Brain microvascular endothelial cell (primary cell): ENCODE measurements at regions not wholly inside any gene's neighbourhood (a gene's known extent, or its start where the extent isn't known, plus 50 kb on each side); places are given as distances from the start of the nearest gene placed in this dataset.

Source experiments
- DNase-seq: peaks from one replicate; pipeline ENCODE4 v3.0.0-alpha.2; 2020
- H3K27ac ChIP-seq: fragments of 250-450 bp; sonication (Bioruptor Pico); 2 replicates; pipeline ENCODE4 v1.5.1; 2020; ENCODE audit warnings: mild to moderate bottlenecking, moderate library complexity
- H3K27me3 ChIP-seq: fragments of 250-450 bp; sonication (Bioruptor Pico); replicated peaks from 2 replicates; pipeline ENCODE4 v1.5.1; 2020; ENCODE audit warnings: mild to moderate bottlenecking
- H3K36me3 ChIP-seq: fragments of 250-450 bp; sonication (Bioruptor Pico); replicated peaks from 2 replicates; pipeline ENCODE4 v1.5.1; 2020; ENCODE audit warnings: mild to moderate bottlenecking
- H3K4me3 ChIP-seq: 2 replicates; pipeline ENCODE4 v1.5.1; 2011; ENCODE audit warnings: low read depth, mild to moderate bottlenecking, control low read depth, low read length, moderate library complexity
- in situ Hi-C: cut with HindIII; loops from 2 replicates; pipeline ENCODE4 v1.10.0; 2017; ENCODE audit warnings: low sequenced_read_pairs, low pct_ligation_motif_present
- TF ChIP-seq, protein P1 (sequence below): IDR thresholded peaks from 2 replicates; pipeline ENCODE4 v1.5.1; 2011; ENCODE audit warnings: low read depth, mild to moderate bottlenecking, moderate library complexity, low read length, control low read depth, inconsistent platforms; ENCODE audit errors: missing control alignments

DNA sequence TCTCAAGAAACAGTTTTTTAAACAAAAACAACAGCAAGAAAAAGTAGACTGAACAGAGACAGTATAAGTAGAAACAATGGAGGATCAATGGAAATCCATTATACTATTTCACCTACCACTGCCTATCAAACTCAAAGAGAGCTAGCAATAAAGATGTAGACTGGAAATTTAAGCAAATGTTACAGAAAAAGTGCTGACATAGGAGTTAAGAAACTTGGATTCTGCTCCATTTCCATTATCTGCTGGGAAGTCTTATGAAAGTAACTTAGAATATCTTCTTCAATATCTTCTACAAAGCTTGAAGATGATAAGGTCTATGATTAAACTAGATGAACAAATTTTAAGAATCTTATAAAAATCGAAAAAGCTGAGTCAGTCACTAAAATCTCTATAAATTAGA, 1469.8 kb upstream of the C9orf72 start:
- H3K4me3 ChIP-seq: no peak overlapping the region
- no peaks in the 10 kb centered on the region for H3K27me3 ChIP-seq
- H3K27ac ChIP-seq: no peak overlapping the region
- DNase-seq: no peak
- TF ChIP-seq, protein P1, sequence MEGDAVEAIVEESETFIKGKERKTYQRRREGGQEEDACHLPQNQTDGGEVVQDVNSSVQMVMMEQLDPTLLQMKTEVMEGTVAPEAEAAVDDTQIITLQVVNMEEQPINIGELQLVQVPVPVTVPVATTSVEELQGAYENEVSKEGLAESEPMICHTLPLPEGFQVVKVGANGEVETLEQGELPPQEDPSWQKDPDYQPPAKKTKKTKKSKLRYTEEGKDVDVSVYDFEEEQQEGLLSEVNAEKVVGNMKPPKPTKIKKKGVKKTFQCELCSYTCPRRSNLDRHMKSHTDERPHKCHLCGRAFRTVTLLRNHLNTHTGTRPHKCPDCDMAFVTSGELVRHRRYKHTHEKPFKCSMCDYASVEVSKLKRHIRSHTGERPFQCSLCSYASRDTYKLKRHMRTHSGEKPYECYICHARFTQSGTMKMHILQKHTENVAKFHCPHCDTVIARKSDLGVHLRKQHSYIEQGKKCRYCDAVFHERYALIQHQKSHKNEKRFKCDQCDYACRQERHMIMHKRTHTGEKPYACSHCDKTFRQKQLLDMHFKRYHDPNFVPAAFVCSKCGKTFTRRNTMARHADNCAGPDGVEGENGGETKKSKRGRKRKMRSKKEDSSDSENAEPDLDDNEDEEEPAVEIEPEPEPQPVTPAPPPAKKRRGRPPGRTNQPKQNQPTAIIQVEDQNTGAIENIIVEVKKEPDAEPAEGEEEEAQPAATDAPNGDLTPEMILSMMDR: no peak
- in situ Hi-C loops: no loop called here
- no peaks in the 10 kb centered on the region for H3K36me3 ChIP-seq

DNA sequence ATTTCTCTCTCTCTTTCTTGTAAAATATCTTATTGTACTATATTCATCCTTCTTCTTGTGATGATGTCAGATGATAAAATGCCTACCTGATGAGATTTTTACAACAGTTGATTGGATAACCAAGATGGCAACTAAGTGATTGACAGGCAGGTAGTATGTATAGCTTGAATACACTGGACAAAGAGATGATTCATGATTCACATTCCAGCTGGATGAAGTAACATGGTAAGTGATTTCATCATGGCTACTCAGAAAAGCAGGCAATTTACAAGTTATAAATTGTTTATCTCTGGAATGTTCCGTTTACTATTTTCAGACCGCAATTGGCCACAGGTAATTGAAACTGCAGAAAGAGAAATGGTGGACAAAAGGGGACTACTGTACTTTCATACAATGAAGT, 1471.7 kb upstream of the C9orf72 start:
- no peaks in the 10 kb centered on the region for H3K36me3 ChIP-seq
- no peak overlapping the region for H3K27ac ChIP-seq
- in situ Hi-C loops: no loop called here
- H3K27me3 ChIP-seq: no peaks in the 10 kb centered on the region
- TF ChIP-seq, protein P1: no peak
- DNase-seq: no peak
- H3K4me3 ChIP-seq: no peak overlapping the region

DNA sequence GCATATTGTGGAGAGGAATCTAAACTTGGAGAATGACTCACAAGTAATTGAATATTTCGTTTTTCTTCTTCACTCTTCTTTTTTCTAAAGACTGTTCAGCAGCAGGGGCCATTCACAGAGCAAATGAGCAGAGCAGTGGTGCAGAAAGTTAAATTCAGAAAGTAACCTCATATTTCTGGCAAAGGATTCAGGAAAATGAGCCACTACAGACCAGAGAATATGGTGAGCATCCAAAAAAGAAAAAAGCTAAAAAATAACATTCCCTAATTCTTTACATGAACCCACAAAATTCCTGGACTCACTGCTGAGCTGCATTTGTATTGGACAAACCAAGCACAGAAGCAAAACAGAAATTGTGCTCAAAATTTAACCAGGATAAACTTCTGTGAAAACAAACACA, 1486.8 kb upstream of the C9orf72 start:
- no peak overlapping the region for H3K27ac ChIP-seq
- TF ChIP-seq, protein P1: no peak
- no peaks in the 10 kb centered on the region for H3K27me3 ChIP-seq
- no peaks in the 10 kb centered on the region for H3K36me3 ChIP-seq
- no peak for DNase-seq
- in situ Hi-C loops: no loop called here
- no peak overlapping the region for H3K4me3 ChIP-seq

DNA sequence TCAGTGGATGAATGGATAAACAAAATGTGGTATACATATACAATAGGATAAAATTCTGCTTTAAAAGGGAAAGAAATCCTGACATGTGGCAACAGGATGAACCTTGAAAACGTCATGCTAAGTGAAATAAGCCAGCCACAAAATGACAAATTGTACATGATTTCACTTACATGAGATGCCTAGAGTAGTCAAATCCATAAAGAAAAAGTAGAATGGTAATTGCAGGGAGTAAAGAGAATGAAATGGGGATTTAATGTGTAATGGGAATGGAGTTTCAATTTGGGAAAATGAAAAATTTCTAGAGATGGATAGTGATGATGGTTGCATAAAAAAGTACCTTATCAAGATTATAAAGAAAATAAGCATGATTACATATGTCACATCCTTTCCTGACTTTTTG, 1489.2 kb upstream of the C9orf72 start:
- in situ Hi-C loops: no loop called here
- TF ChIP-seq, protein P1: no peak
- no peak for DNase-seq
- Histone ChIP-seq H3K27ac (no peak overlapping the region), H3K36me3 (no peaks in the 10 kb centered on the region), H3K4me3 (no peak overlapping the region), H3K27me3 (no peaks in the 10 kb centered on the region)

DNA sequence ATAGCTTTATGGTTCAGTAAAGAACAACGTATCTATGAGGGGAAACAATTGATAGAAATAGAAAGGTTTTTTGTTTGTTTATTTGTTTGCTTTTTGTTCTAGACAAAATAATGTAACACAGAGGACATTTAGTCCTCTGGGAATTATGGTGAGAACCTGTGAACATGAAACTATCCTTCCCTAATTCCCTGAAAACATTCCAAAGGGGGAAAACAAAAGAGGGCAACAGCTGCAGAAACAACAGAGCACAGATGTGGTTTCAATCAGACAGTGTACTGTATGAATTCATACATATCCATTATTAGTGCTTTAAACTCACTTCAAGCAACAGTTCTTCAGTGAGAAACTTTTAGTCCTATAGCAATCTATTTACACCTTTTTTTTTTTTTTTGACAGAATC, 1489.8 kb upstream of the C9orf72 start:
- DNase-seq: no peak
- H3K4me3 ChIP-seq: no peak overlapping the region
- TF ChIP-seq, protein P1: no peak
- H3K36me3 ChIP-seq: no peaks in the 10 kb centered on the region
- in situ Hi-C loops: no loop called here
- H3K27ac ChIP-seq: no peak overlapping the region
- no peaks in the 10 kb centered on the region for H3K27me3 ChIP-seq

DNA sequence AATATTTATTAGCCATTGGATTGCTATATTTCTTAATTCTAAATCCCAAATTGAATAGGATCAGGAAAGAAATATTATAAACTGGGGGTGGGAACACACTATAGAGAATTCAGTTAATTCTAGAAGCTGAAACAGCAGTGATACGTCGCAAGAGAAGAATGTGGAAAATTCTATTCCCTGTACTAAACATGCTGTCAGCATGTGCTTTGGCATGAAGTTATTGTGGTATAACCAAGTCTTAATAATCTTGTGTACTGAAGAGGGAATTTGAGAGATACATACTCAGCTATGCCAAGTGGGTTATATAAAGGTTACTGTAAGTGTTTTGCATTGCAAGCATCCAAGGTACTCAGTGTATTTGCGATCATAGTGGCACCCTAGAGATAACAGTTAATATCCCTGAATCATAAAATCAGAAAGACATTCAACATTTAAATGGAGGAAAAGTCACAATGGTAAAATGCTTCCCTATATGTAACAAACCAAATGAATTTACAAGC, 1492.9 kb upstream of the C9orf72 start:
- no peak for DNase-seq

More for the DNA sequence above, 1492.9 kb upstream of the C9orf72 start:
- no peaks in the 10 kb centered on the region for H3K36me3 ChIP-seq
- no peak overlapping the region for H3K4me3 ChIP-seq
- in situ Hi-C loops: no loop called here
- no peaks in the 10 kb centered on the region for H3K27me3 ChIP-seq
- no peak overlapping the region for H3K27ac ChIP-seq
- TF ChIP-seq, protein P1: no peak
